ENCODE measurements at regions not wholly inside any gene's neighbourhood (a gene's known extent, or its start where the extent isn't known, plus 50 kb on each side); places are given as distances from the start of the nearest gene placed in this dataset.

DNA sequence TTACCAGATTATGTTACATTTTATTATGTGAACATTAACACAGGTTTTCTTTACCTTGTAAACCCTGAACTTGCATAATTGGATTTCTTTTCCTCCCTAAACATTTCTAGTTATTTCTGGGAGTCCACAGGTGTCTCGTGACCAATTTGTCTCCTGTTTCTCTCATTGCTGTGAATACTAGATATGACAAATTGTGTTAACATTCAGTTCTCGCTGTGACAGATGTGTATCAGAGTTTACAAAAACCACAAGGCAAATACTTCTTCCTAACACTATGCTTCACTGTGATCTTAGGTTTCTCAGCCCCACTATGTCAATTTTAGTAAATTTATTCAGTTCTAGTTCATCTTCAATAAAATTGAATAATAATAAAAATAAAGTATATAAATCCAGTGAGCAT lies 1554.9 kb downstream of the EFNB2 start (continued):
- no peak for TF ChIP-seq HIC1 (tag by site-specific recombination; IDR thresholded peaks at IDR 0.05)
- no peak for TF ChIP-seq ZNF785 (tag by site-specific recombination; IDR thresholded peaks at IDR 0.05)
- no peak for TF ChIP-seq ZNF280D (tag by site-specific recombination; IDR thresholded peaks at IDR 0.05)

- no peaks in the 10 kb centered on the region for H3K9me3 ChIP-seq (ENCODE audit: control insufficient read depth, insufficient read depth, low read depth, low read length)
- H3K4me3 ChIP-seq (ENCODE audit: low read depth, low read length), result no peak overlapping the region
- H3K36me3 ChIP-seq (ENCODE audit: control insufficient read depth in 2 of 2, insufficient read depth in 1 of 2, low read length in 2 of 2), result no peaks in the 10 kb centered on the region
- ChIA-PET POLR2A (no interaction called here), CTCF (no interaction called here)
- no peaks in the 10 kb centered on the region for H3K4me1 ChIP-seq (ENCODE audit: control insufficient read depth, insufficient read depth, low read length)
- H3K27ac ChIP-seq (ENCODE audit: extremely low read depth, low read depth, low read length), result no peak overlapping the region
- TF ChIP-seq BCL11B (tag by site-specific recombination; IDR thresholded peaks at IDR 0.05; ENCODE audit: low read depth), result no peak
- TF ChIP-seq KLF10 (tag by site-specific recombination; IDR thresholded peaks at IDR 0.05), result no peak
- no peak for TF ChIP-seq ZNF350 (tag by site-specific recombination; IDR thresholded peaks at IDR 0.05)
- no peak for TF ChIP-seq TSHZ1 (tag by site-specific recombination; IDR thresholded peaks at IDR 0.05; ENCODE audit: borderline replicate concordance)
- TF ChIP-seq HOXC10 (CRISPR knock-in tag; IDR thresholded peaks at IDR 0.05), result no peak
- no peak for TF ChIP-seq GLI4 (tag by site-specific recombination; IDR thresholded peaks at IDR 0.05)
- no peak for TF ChIP-seq ZNF521 (tag by site-specific recombination; IDR thresholded peaks at IDR 0.05)
- TF ChIP-seq ZIC2 (tag by site-specific recombination; IDR thresholded peaks at IDR 0.05), result no peak
- TF ChIP-seq ZBTB20 (tag by site-specific recombination; IDR thresholded peaks at IDR 0.05), result no peak
Measured at GRCh38 chr13:104979281-104980030, 1556.0 kb downstream of the EFNB2 start.

- Histone ChIP-seq H3K4me1 (ENCODE audit: control insufficient read depth, insufficient read depth, low read length) (no peaks in the 10 kb centered on the region), H3K4me3 (ENCODE audit: low read depth, low read length) (no peak overlapping the region), H3K27ac (ENCODE audit: extremely low read depth, low read depth, low read length) (no peak overlapping the region), H3K9me3 (ENCODE audit: control insufficient read depth, insufficient read depth, low read depth, low read length) (no peaks in the 10 kb centered on the region), H3K36me3 (ENCODE audit: control insufficient read depth in 2 of 2, insufficient read depth in 1 of 2, low read length in 2 of 2) (no peaks in the 10 kb centered on the region)
- POLR2A ChIA-PET, result no interaction called here
- no peak for TF ChIP-seq ZNF292 (tag by site-specific recombination; IDR thresholded peaks at IDR 0.05; ENCODE audit: borderline replicate concordance, low read depth)
- no peak for TF ChIP-seq ZNF544 (tag by site-specific recombination; IDR thresholded peaks at IDR 0.05)
- no peak for TF ChIP-seq ZNF404 (tag by site-specific recombination; IDR thresholded peaks at IDR 0.05)
- no peak for TF ChIP-seq ZBTB20 (tag by site-specific recombination; IDR thresholded peaks at IDR 0.05)
- TF ChIP-seq ZNF146 (tag by site-specific recombination; IDR thresholded peaks at IDR 0.05), result no peak
- no peak for TF ChIP-seq ZNF133 (tag by site-specific recombination; IDR thresholded peaks at IDR 0.05)
- no peak for TF ChIP-seq ZNF830 (tag by site-specific recombination; IDR thresholded peaks at IDR 0.05; ENCODE audit: low read depth)
- TF ChIP-seq ZNF423 (tag by site-specific recombination; IDR thresholded peaks at IDR 0.05), result no peak
- no peak for TF ChIP-seq ZNF585B (tag by site-specific recombination; IDR thresholded peaks at IDR 0.05)
- no peak for TF ChIP-seq ZNF324 (tag by site-specific recombination; IDR thresholded peaks at IDR 0.05)
- no peak for TF ChIP-seq ZNF302 (tag by site-specific recombination; IDR thresholded peaks at IDR 0.05; ENCODE audit: low read depth)
- no peak for TF ChIP-seq WT1 (tag by site-specific recombination; IDR thresholded peaks at IDR 0.05)
- TF ChIP-seq ZNF629 (tag by site-specific recombination; IDR thresholded peaks at IDR 0.05), result no peak
- CTCF ChIA-PET, result no interaction called here
Measured at GRCh38 chr13:104976986-104977385, 1558.5 kb downstream of the EFNB2 start.
